HG03045 (cell line): ENCODE measurements at regions not wholly inside any gene's neighbourhood (a gene's known extent, or its start where the extent isn't known, plus 50 kb on each side); places are given as distances from the start of the nearest gene placed in this dataset.

ENCODE experiments used
- ATAC-seq: cut with Tn5 transposase; IDR thresholded peaks from one replicate; pipeline ENCODE4 v1.9.1; 2021; ENCODE audit warnings: mild to moderate bottlenecking, moderate library complexity; ENCODE audit not compliant: unreplicated experiment

DNA sequence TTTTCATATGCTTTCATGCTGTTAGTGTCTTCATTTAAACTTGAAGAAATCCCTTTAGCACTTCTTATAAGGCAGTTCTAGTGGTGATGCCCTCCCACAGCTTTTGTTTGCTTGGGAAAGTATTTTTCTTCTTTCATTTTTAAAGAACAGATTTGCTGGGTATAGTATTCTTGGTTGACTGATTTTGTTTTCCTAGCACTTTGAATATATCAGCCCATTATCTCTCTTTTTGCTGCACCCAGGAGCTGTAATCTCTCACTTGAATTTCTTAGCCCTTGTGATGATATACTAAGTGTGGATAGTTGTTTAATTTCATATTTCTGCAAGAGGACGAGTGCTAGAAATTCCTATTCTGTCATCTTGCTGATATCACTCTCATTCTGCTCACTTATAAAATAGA is 283.7 kb downstream of the GPAT3 start:
- no peak for ATAC-seq

DNA sequence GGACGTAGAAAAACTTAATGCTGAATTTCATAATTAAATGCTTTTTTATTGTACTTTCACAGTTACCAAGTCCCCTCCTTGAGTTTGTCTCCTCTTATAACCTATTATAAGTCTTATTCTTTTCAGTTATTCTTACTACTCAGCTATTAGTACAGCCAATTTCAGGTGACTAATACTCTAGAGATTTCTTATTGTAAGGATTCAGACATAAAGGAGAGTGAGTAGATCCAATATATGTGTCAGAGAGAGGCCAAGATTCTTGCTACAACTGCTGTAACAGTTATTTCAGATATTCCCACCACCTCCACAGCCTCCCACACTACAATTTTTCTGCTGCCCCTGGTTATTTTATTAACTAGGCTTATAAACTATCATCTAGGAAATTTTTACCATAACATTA is 274.5 kb downstream of the GPAT3 start:
- ATAC-seq, result no peak

DNA sequence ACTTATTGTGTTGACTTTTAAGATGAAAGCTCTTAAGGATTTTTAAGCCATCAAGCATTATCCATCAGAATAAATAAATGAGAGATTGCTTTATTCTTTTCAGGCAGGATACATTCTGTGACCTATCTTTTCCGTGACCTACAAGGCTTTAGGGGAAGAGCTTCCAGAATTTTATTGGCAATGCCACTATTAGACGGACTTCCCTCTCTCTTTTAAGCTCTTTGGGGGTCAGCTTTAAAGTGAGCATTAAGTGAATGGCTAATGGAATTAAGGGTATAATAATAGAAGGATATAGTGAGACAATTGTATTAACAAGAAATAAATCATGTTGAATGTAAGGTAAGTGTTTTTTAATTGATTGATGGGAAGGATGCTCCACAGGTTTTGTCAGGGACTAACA is 273.7 kb downstream of the GPAT3 start:
- no peak for ATAC-seq

GRCh38 chr4:83793481-83793880 is 257.6 kb downstream of the GPAT3 start:
- ATAC-seq, result no peak

DNA sequence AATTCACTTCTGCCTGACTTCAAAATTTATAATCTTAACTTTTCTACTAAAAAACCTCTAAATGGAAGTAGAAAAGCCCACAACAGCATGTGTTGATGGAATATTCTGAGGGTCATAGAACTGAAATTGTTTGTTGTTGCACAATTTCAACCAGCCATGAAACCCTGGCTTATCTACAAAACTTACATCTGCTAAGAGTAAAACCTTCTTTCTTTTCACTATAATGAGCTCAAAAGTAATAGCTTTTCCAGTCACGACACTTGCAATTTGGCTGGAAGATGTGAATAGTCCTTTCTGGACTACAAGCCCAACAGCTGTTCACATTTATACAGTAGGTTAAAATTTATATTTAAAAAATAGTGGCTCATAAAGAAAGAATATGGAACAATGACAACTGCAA is 250.0 kb downstream of the GPAT3 start:
- no peak for ATAC-seq

GRCh38 chr4:83783215-83783614 is 247.3 kb downstream of the GPAT3 start:
- no peak for ATAC-seq

- ATAC-seq, result no peak
These were observed 246.7 kb downstream of the GPAT3 start for GRCh38 chr4:83782591-83782990.

- ATAC-seq, result no peak
These were observed 245.5 kb downstream of the GPAT3 start for GRCh38 chr4:83781434-83781833.

GRCh38 chr4:83780053-83780733 is 244.3 kb downstream of the GPAT3 start:
- no peak for ATAC-seq

DNA sequence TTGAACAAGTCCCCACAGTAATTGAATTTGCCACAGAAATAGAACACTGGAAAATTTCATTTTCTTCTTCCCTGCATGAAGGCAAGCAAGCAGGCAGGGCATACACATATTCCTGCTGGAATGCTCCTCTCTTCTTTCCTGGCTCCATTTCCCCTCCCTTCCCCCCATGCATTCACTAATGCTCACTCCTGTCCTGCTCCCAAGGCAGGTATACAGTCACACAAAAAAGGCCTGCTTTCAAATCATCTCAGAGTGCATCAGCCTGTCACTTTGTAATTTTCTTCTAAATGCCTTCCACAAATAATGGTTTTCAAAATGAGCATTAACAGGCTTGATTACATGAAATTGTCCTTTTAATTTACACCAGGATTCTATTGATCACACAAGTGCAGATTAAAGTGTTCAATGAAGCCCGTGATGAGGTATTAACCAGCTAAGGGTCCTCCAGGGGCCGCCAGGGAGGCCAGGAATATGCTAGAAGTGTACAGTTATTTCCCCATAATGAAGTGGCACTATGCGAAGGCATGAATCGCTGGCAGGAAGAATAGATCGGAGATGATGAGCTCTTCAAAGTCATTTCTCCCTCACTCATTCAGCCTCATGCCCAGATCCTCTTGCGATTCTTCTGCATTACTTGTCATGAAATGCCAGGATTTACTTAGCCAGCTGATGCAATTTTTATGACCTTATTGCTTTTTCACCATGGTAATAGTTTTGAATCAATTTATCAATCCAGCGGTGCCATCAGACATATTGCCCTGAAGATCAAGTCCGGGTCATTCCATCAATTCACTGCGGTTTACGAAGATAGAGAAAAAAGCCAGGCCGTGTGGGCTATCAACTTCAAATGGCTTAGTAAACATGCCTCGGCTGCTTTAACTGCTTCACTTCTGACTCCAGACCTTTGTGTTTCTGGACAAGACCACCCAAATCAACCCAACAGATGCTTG is 243.5 kb downstream of the GPAT3 start:
- ATAC-seq, result no peak

- ATAC-seq, result no peak
These were observed 236.8 kb downstream of the GPAT3 start for GRCh38 chr4:83772685-83773084.

- ATAC-seq, result no peak
These were observed 235.3 kb downstream of the GPAT3 start for GRCh38 chr4:83771113-83771705.

DNA sequence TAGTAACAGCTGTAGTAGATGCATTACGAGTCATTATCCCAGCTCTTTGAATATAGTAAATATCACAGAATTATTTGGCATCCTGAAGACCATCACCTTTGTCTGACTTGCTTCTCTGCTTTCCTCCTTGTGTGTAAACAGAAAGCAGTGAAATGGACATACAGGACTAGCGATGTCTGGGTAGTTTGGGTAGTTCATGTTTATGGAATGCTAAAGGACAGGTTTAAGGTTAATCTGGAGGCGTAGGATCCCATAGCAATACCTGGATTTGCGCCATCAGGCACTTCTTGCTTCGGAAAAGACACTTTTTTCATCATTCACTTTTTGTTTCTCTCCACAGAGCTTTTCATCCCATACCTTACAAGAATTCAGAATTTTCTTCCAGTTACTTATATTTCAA is 232.2 kb downstream of the GPAT3 start:
- no peak for ATAC-seq

GRCh38 chr4:83767067-83767466 is 231.2 kb downstream of the GPAT3 start:
- no peak for ATAC-seq

DNA sequence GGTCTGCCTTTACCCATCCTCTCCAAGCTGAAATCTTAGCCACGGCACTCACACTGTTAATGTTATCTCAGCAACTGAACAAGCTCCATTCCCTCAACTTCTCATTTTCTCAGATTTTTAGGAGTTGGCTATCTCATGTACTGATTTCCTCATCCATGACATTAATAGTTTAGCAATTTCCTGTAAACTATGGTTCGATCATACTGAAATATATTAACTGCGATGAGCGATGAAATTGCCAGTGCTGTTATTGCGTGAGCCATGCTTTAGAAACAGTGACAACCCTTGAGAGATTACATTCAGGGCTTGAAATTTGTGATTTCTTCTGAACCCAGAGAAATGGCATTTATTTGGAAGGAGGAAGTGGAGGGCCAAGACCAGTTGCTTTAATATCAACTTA is 223.7 kb downstream of the GPAT3 start:
- ATAC-seq, result no peak

GRCh38 chr4:83758285-83758684 is 222.4 kb downstream of the GPAT3 start:
- ATAC-seq, result no peak

GRCh38 chr4:83757121-83757621 is 221.3 kb downstream of the GPAT3 start:
- ATAC-seq, result no peak

GRCh38 chr4:83753260-83753659 is 217.4 kb downstream of the GPAT3 start:
- no peak for ATAC-seq

DNA sequence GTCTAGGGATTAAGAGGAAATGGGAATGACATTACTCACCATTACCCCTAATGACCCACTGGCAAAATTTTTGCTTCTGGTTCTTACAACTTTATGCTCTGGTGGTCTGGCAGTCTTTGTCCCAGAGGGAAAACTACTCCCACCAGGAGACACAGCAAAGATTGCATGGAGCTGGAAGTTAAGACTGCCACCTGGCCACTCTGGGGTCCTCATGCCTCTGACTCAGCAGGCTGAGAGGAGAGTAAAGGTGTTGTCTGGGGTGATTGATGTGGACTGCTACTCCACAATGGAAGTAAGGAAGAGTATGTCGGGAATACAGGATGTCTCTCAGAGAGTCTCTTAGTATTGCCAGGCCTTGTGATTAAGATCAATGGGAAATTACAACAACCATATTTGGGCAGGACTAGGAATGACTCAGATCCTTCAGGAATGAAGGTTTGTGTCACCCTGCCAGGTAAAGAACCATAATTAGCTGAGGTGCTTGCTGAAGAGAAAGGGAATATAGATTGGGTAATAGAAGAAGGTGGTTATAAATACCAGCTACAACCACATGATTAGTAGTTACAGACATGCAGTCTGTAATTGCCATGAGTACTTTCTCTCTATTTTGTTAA is 215.5 kb downstream of the GPAT3 start:
- ATAC-seq, result no peak

DNA sequence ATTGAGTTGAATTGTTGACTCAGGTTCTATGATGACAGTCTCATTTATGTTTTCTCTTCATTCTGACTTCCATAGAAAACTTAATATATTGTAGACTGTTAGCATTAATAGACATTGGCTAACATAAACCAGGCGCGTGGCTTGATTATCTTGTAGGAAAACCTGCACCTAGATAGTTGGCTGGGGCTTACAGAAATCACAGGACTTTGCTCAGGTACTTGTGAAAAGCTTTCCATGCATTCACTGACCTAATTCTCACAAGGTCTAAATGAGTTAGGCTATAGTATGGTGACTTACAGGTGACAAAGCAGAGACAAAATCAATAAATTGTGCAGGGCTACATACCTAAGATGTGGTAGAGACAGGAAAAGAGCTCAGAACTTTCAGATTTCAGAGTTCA is 212.8 kb downstream of the GPAT3 start:
- ATAC-seq, result no peak

- ATAC-seq, result no peak
These were observed 203.0 kb downstream of the GPAT3 start for GRCh38 chr4:83738895-83739294.
